ENCODE measurements at regions not wholly inside any gene's neighbourhood (a gene's known extent, or its start where the extent isn't known, plus 50 kb on each side); places are given as distances from the start of the nearest gene placed in this dataset.

DNA sequence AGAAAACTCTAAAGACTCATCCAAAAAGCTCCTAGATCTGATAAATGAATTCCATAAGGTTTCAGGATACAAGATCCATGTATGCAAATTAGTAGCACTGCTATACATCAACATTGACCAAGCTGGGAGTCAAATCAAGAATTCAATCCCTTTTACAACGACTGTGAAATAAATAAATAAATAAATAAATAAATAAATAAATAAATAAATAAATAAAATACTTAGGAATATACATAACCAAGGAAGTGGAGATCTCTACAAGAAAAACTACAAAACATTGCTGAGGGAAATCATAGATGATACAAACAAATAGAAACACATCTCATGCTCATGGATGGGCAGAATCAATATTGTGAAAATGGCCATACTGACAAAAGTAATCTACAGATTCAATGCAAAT lies 132.0 kb upstream of the NRSN1 start:
- FAIRE-seq (no peak), DNase-seq (no peak)
- Histone ChIP-seq H3K4me3 (ENCODE audit: low read length in 3 of 3) (no peak overlapping the region), H3K4me1 (ENCODE audit: control insufficient read depth in 2 of 3, insufficient read depth in 2 of 3, low read depth in 1 of 3, low read length in 3 of 3) (no peaks in the 10 kb centered on the region), H3K9me3 (ENCODE audit: control insufficient read depth in 2 of 3, insufficient read depth in 1 of 3, low read length in 3 of 3) (no peaks in the 10 kb centered on the region), H3K27me3 (ENCODE audit: control insufficient read depth, insufficient read depth, low read length) (no peaks in the 10 kb centered on the region), H3K27ac (ENCODE audit: low read depth in 2 of 2, low read length in 2 of 2) (no peak overlapping the region), H3K9ac (ENCODE audit: low read length in 3 of 3) (no peak overlapping the region), H3K36me3 (ENCODE audit: control insufficient read depth in 2 of 3, insufficient read depth in 3 of 3, low read length in 3 of 3) (no peaks in the 10 kb centered on the region)
- TF ChIP-seq, protein P1, sequence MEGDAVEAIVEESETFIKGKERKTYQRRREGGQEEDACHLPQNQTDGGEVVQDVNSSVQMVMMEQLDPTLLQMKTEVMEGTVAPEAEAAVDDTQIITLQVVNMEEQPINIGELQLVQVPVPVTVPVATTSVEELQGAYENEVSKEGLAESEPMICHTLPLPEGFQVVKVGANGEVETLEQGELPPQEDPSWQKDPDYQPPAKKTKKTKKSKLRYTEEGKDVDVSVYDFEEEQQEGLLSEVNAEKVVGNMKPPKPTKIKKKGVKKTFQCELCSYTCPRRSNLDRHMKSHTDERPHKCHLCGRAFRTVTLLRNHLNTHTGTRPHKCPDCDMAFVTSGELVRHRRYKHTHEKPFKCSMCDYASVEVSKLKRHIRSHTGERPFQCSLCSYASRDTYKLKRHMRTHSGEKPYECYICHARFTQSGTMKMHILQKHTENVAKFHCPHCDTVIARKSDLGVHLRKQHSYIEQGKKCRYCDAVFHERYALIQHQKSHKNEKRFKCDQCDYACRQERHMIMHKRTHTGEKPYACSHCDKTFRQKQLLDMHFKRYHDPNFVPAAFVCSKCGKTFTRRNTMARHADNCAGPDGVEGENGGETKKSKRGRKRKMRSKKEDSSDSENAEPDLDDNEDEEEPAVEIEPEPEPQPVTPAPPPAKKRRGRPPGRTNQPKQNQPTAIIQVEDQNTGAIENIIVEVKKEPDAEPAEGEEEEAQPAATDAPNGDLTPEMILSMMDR (IDR thresholded peaks at IDR 0.05; ENCODE audit: borderline replicate concordance, extremely low read depth, insufficient read depth): no peak
- intact Hi-C loops (cut with DNase I): no loop called here

DNA sequence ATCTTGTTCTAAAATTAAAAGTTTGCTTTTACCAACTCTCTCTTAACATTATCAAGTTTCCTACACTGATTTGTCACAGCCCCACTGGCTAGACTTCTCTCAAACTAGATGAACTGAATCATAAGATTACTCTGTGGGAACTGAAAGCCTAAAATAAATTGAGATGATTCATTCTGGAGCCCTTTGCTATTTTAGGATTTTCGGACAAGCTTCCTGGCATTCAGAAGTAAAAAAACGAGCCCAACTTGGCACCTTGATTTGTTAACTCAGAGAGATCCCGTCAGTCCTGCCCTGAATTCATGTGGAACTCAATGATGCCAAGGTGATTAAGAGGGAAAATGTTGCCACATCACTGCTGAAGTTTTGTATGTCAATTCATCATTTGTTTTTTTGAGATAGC lies 122.0 kb upstream of the NRSN1 start:
- TF ChIP-seq, protein P1 (IDR thresholded peaks at IDR 0.05; ENCODE audit: borderline replicate concordance, extremely low read depth, insufficient read depth): no peak
- H3K9ac ChIP-seq (ENCODE audit: low read length in 3 of 3): no peak overlapping the region
- no peaks in the 10 kb centered on the region for H3K4me1 ChIP-seq (ENCODE audit: control insufficient read depth in 2 of 3, insufficient read depth in 2 of 3, low read depth in 1 of 3, low read length in 3 of 3)
- no peaks in the 10 kb centered on the region for H3K9me3 ChIP-seq (ENCODE audit: control insufficient read depth in 2 of 3, insufficient read depth in 1 of 3, low read length in 3 of 3)
- no peak overlapping the region for H3K4me3 ChIP-seq (ENCODE audit: low read length in 3 of 3)
- intact Hi-C loops (cut with DNase I): no loop called here
- H3K36me3 ChIP-seq (ENCODE audit: control insufficient read depth in 2 of 3, insufficient read depth in 3 of 3, low read length in 3 of 3): no peaks in the 10 kb centered on the region
- H3K27me3 ChIP-seq (ENCODE audit: control insufficient read depth, insufficient read depth, low read length): no peaks in the 10 kb centered on the region
- DNase-seq (no peak), FAIRE-seq (no peak)
- no peak overlapping the region for H3K27ac ChIP-seq (ENCODE audit: low read depth in 2 of 2, low read length in 2 of 2)

DNA sequence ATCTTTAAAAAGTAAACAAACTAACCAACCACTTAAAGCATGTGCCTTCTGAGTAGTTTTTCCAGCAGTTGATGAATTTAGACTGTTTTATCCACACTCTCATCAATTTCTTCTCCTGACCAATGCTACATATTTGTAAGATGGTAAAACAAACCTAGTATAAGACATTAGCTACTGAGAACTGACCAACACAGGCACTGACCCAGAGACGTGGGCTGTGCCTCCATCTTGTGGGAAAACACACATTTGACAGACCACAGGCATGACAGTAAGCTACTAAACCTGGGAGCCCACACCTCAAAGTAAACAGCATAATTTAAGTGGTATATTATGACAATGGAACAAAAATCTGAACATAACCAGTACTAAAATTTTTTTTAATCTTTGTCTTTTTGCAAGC lies 121.4 kb upstream of the NRSN1 start:
- TF ChIP-seq, protein P1 (IDR thresholded peaks at IDR 0.05; ENCODE audit: borderline replicate concordance, extremely low read depth, insufficient read depth): no peak
- FAIRE-seq: no peak
- peak in 1 of 5 donors; percentile 4 for DNase-seq
- H3K4me3 ChIP-seq (ENCODE audit: low read length in 3 of 3): no peak overlapping the region
- H3K4me1 ChIP-seq (ENCODE audit: control insufficient read depth in 2 of 3, insufficient read depth in 2 of 3, low read depth in 1 of 3, low read length in 3 of 3): no peaks in the 10 kb centered on the region
- no peaks in the 10 kb centered on the region for H3K9me3 ChIP-seq (ENCODE audit: control insufficient read depth in 2 of 3, insufficient read depth in 1 of 3, low read length in 3 of 3)
- no peak overlapping the region for H3K9ac ChIP-seq (ENCODE audit: low read length in 3 of 3)
- H3K27ac ChIP-seq (ENCODE audit: low read depth in 2 of 2, low read length in 2 of 2): no peak overlapping the region
- intact Hi-C loops (cut with DNase I): no loop called here
- H3K27me3 ChIP-seq (ENCODE audit: control insufficient read depth, insufficient read depth, low read length): no peaks in the 10 kb centered on the region
- H3K36me3 ChIP-seq (ENCODE audit: control insufficient read depth in 2 of 3, insufficient read depth in 3 of 3, low read length in 3 of 3): no peaks in the 10 kb centered on the region

DNA sequence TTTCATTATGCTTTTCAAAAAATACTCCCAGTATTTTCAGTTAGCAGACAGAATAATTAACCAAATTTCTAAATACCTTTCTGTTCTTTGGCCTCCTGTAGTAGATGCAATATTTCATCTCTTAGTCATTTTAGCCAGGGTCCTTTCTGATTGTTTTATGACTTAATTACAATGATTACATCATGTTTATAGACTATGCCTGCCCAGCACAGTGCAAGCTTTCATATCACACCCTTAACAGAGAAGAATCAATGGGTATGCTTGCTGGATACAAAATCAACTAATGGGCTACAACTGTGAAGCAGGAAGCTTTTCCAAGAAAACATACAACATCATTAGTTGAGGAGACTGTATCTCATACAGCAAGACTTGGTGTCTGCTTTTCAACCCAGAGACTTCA lies 119.8 kb upstream of the NRSN1 start:
- TF ChIP-seq, protein P1 (IDR thresholded peaks at IDR 0.05; ENCODE audit: borderline replicate concordance, extremely low read depth, insufficient read depth): no peak
- Histone ChIP-seq H3K27ac (ENCODE audit: low read depth in 2 of 2, low read length in 2 of 2) (no peak overlapping the region), H3K27me3 (ENCODE audit: control insufficient read depth, insufficient read depth, low read length) (no peaks in the 10 kb centered on the region), H3K9me3 (ENCODE audit: control insufficient read depth in 2 of 3, insufficient read depth in 1 of 3, low read length in 3 of 3) (no peaks in the 10 kb centered on the region), H3K4me3 (ENCODE audit: low read length in 3 of 3) (no peak overlapping the region), H3K36me3 (ENCODE audit: control insufficient read depth in 2 of 3, insufficient read depth in 3 of 3, low read length in 3 of 3) (no peaks in the 10 kb centered on the region), H3K4me1 (ENCODE audit: control insufficient read depth in 2 of 3, insufficient read depth in 2 of 3, low read depth in 1 of 3, low read length in 3 of 3) (no peaks in the 10 kb centered on the region), H3K9ac (ENCODE audit: low read length in 3 of 3) (no peak overlapping the region)
- no peak for DNase-seq
- no peak for FAIRE-seq
- intact Hi-C loops (cut with DNase I): no loop called here
